GM12878 (cell line): ENCODE measurements at regions not wholly inside any gene's neighbourhood (a gene's known extent, or its start where the extent isn't known, plus 50 kb on each side); places are given as distances from the start of the nearest gene placed in this dataset.

Experiments
- ATAC-seq: fragments of 200-7000 bp; cut with Tn5 transposase; 3 replicates; pipeline ENCODE4 v1.9.1; 2020; ENCODE audit warnings: mild to moderate bottlenecking, moderate library complexity
- BruUV-seq: library from RNA; stranded (reverse); fragments of 400-500 nt; replicated peaks from 2 replicates; lab custom pipeline; 2021; lab: Mats Ljungman, UMichigan
- CTCF ChIA-PET: fragments of 300-600 bp; sonication (Branson Sonifier 250); formaldehyde crosslinking; extraction: SDS; loops from one replicate; lab custom pipeline; 2021; ENCODE audit warnings: inconsistent platforms; lab: Yijun Ruan, JAX
- POLR2A ChIA-PET: fragments of 350-600 bp; formaldehyde crosslinking; extraction: SDS; loops from one replicate; lab custom pipeline; 2021; ENCODE audit warnings: inconsistent platforms; lab: Charles Lee
- RAD21 ChIA-PET: fragments of 300-600 bp; sonication (Branson Sonifier 250); formaldehyde crosslinking; loops from one replicate; lab custom pipeline; 2023; ENCODE audit warnings: antibody characterized with exemption; ENCODE audit not compliant: unreplicated experiment; lab: Charles Lee
- SMC1A ChIA-PET: fragments of 300-600 bp; sonication (Branson Sonifier 250); formaldehyde crosslinking; loops from one replicate; lab custom pipeline; 2023; ENCODE audit not compliant: unreplicated experiment, uncharacterized antibody; lab: Charles Lee
- DNase-seq: peaks from one replicate; pipeline ENCODE4 v3.0.0-alpha.2; 2011; ENCODE audit warnings: low read depth, low spot score
- FAIRE-seq: peaks from 3 replicates; lab custom pipeline; 2011; peaks lifted over from hg19 to GRCh38; lab: Jason Lieb, UNC
- H2AFZ ChIP-seq: 2 replicates; pipeline ENCODE4 v1.6.0; 2011; ENCODE audit warnings: low read depth, low read length, control low read depth; ENCODE audit not compliant: control insufficient read depth
- H3K27ac ChIP-seq: 2 replicates; pipeline ENCODE4 v1.5.1; 2011; ENCODE audit warnings: control low read depth; ENCODE audit not compliant: control insufficient read depth, insufficient read depth
- H3K27me3 ChIP-seq, 2 experiments: replicated peaks in 1 of 2; 2 replicates each; pipeline versions ENCODE4 v1.6.0 to v1.6.1; 2011; ENCODE audit warnings: low read length in 1 of 2; ENCODE audit not compliant: control insufficient read depth in 2 of 2, insufficient read depth in 2 of 2
- H3K36me3 ChIP-seq, 2 experiments: 2 replicates each; pipeline ENCODE4 v1.5.1; 2011; ENCODE audit warnings: low read length in 1 of 2; ENCODE audit not compliant: control insufficient read depth in 2 of 2, insufficient read depth in 2 of 2
- H3K4me1 ChIP-seq: 2 replicates; pipeline ENCODE4 v1.6.1; 2011; ENCODE audit warnings: mild to moderate bottlenecking, low read length, moderate library complexity, mixed read lengths; ENCODE audit not compliant: control insufficient read depth, insufficient read depth
- H3K4me2 ChIP-seq: 2 replicates; pipeline ENCODE4 v1.6.0; 2011; ENCODE audit warnings: control low read depth; ENCODE audit not compliant: control insufficient read depth, insufficient read depth
- H3K4me3 ChIP-seq: fragments of 200-600 bp; sonication (generic); 2 replicates; pipeline ENCODE4 v1.5.1; 2016
- H3K79me2 ChIP-seq: 2 replicates; pipeline ENCODE4 v1.6.0; 2011; ENCODE audit warnings: low read length; ENCODE audit not compliant: control insufficient read depth, insufficient read depth
- H3K9ac ChIP-seq: 2 replicates; pipeline ENCODE4 v1.8.0; 2011; ENCODE audit warnings: low read length, control low read depth, mixed read lengths; ENCODE audit not compliant: control insufficient read depth, insufficient read depth
- H3K9me3 ChIP-seq: replicated peaks from 3 replicates; pipeline ENCODE4 v1.5.1; 2011; ENCODE audit warnings: mild to moderate bottlenecking, low read length; ENCODE audit not compliant: control insufficient read depth, insufficient read depth
- H4K20me1 ChIP-seq: 2 replicates; pipeline ENCODE4 v1.6.0; 2011; ENCODE audit not compliant: control insufficient read depth, insufficient read depth
- ATF2 ChIP-seq: IDR thresholded peaks from 2 replicates; pipeline ENCODE4 v1.6.1; 2012; ENCODE audit warnings: low read length, inconsistent platforms
- BACH1 ChIP-seq: fragments of 450-650 bp; IDR thresholded peaks from 2 replicates; pipeline ENCODE4 v1.6.1; 2017; ENCODE audit warnings: mild to moderate bottlenecking, borderline replicate concordance
- BCL11A ChIP-seq: IDR thresholded peaks from 2 replicates; pipeline ENCODE4 v1.6.1; 2011; ENCODE audit warnings: low read depth, low read length
- BCL3 ChIP-seq: IDR thresholded peaks from 2 replicates; pipeline ENCODE4 v1.6.1; 2011; ENCODE audit warnings: borderline replicate concordance, low read depth, mild to moderate bottlenecking, moderate library complexity, low read length; ENCODE audit not compliant: insufficient read depth, poor library complexity, severe bottlenecking
- CREB1 ChIP-seq: IDR thresholded peaks from 2 replicates; pipeline ENCODE4 v1.6.1; 2012; ENCODE audit warnings: low read depth, mild to moderate bottlenecking, inconsistent platforms
- EP300 ChIP-seq, 2 experiments: fragments of 150-350 bp in 1 of 2; IDR thresholded peaks; 2 replicates each; pipeline ENCODE4 v1.6.1; 2011 to 2012; ENCODE audit warnings: low read depth in 2 of 2, low read length in 2 of 2, borderline replicate concordance in 1 of 2, improper control_type of control experiment in 1 of 2, inconsistent platforms in 1 of 2; ENCODE audit not compliant: control insufficient read depth in 1 of 2
- FOXK2 ChIP-seq: fragments of 450-650 bp; IDR thresholded peaks from 2 replicates; pipeline ENCODE4 v1.6.1; 2017; ENCODE audit warnings: mild to moderate bottlenecking, moderate library complexity
- IKZF2 ChIP-seq, 2 experiments: fragments of 450-650 bp; IDR thresholded peaks; 2 replicates each; pipeline ENCODE4 v1.6.1; 2017; ENCODE audit warnings: mild to moderate bottlenecking in 2 of 2, moderate library complexity in 2 of 2
- JUNB ChIP-seq: IDR thresholded peaks from 2 replicates; pipeline ENCODE4 v1.6.1; 2016; ENCODE audit warnings: antibody characterized with exemption, mild to moderate bottlenecking
- MEF2A ChIP-seq: IDR thresholded peaks from 2 replicates; pipeline ENCODE4 v1.6.1; 2011; ENCODE audit warnings: low read depth, mild to moderate bottlenecking, low read length, moderate library complexity; ENCODE audit not compliant: insufficient read depth
- MTA2 ChIP-seq: fragments of 450-650 bp; IDR thresholded peaks from 2 replicates; pipeline ENCODE4 v1.6.1; 2016; ENCODE audit warnings: low read depth, mild to moderate bottlenecking, moderate library complexity
- MXI1 ChIP-seq: fragments of 150-350 bp; IDR thresholded peaks from 2 replicates; pipeline ENCODE4 v1.6.1; 2011; ENCODE audit warnings: low read depth, mild to moderate bottlenecking, inconsistent platforms, low read length, improper control_type of control experiment
- NFIC ChIP-seq: IDR thresholded peaks from 2 replicates; pipeline ENCODE4 v1.6.1; 2012; ENCODE audit warnings: low read depth, mild to moderate bottlenecking, inconsistent platforms, low read length, moderate library complexity
- NFYB ChIP-seq: IDR thresholded peaks from 2 replicates; pipeline ENCODE4 v1.6.1; 2011; ENCODE audit warnings: low read depth, mild to moderate bottlenecking, low read length, improper control_type of control experiment, moderate library complexity; ENCODE audit not compliant: insufficient read depth
- PAX5 ChIP-seq: IDR thresholded peaks from 2 replicates; pipeline ENCODE4 v1.6.1; 2011; ENCODE audit warnings: low read depth, low read length, borderline replicate concordance
- POU2F2 ChIP-seq: IDR thresholded peaks from 3 replicates; pipeline ENCODE4 v1.6.1; 2011; ENCODE audit warnings: low read depth, mild to moderate bottlenecking, low read length, borderline replicate concordance
- RUNX3 ChIP-seq: IDR thresholded peaks from 2 replicates; pipeline ENCODE4 v1.6.1; 2012; ENCODE audit warnings: low read length, inconsistent platforms
- SMC3 ChIP-seq: IDR thresholded peaks from 2 replicates; pipeline ENCODE4 v1.6.1; 2011; ENCODE audit warnings: low read length, improper control_type of control experiment, borderline replicate concordance
- SP1 ChIP-seq: IDR thresholded peaks from one replicate; pipeline ENCODE4 v1.6.1; 2011; ENCODE audit warnings: low read depth, low read length
- SPI1 ChIP-seq: IDR thresholded peaks from 2 replicates; pipeline ENCODE4 v1.6.1; 2011; ENCODE audit warnings: low read depth, mild to moderate bottlenecking, low read length, moderate library complexity, borderline replicate concordance; ENCODE audit not compliant: insufficient read depth
- SUPT20H ChIP-seq: IDR thresholded peaks from 2 replicates; pipeline ENCODE4 v1.6.1; 2011; ENCODE audit warnings: low read depth, mild to moderate bottlenecking, low read length, moderate library complexity, borderline replicate concordance; ENCODE audit not compliant: control insufficient read depth
- TCF12 ChIP-seq: IDR thresholded peaks from 2 replicates; pipeline ENCODE4 v1.6.1; 2011; ENCODE audit warnings: low read depth, mild to moderate bottlenecking, low read length
- ZNF207 ChIP-seq: fragments of 450-650 bp; IDR thresholded peaks from 2 replicates; pipeline ENCODE4 v1.6.1; 2014; ENCODE audit warnings: antibody characterized with exemption, mild to moderate bottlenecking, borderline replicate concordance
- WGBS: methylation state at CpG from one replicate; pipeline ENCODE4 v1.1.6; 2016; ENCODE audit warnings: low lambda C conversion rate; ENCODE audit not compliant: insufficient replicate concordance, insufficient coverage; ENCODE audit errors: missing lambda C conversion rate; 5-methylcytosine and 5-hydroxymethylcytosine counted together
- in situ Hi-C: fragments of 300-500 bp; cut with MboI; formaldehyde crosslinking; loops from 9 replicates; pipeline ENCODE4 v1.14.3; 2018; ENCODE audit warnings: mixed read lengths
- intact Hi-C: fragments of 100-400 bp; cut with micrococcal nuclease; formaldehyde crosslinking; loops from one replicate; pipeline ENCODE4 v1.14.2; 2022; ENCODE audit not compliant: unreplicated experiment

- FAIRE-seq (peak; percentile 18), ATAC-seq (peak; percentile 95), DNase-seq (peak; percentile 21)
- 12% methylated on average over 5 of the region's 5 CpGs for WGBS
- intact Hi-C loops: loop anchor here (2.0 kb wide), 1 partner anchor 56 kb away; no protein-coding TSS in a partner anchor
- SMC1A ChIA-PET: interaction anchor here (0.7 to 1.2 kb wide), 6 partner anchors 23 to 136 kb away, joined by 3 read pairs; no protein-coding TSS in a partner anchor
- Histone ChIP-seq H2AFZ (no peak overlapping the region), H3K4me3 (no peak overlapping the region), H3K27me3 (no peaks in the 10 kb centered on the region), H3K27ac (no peak overlapping the region), H3K4me2 (0 out of 2 replicates have a peak overlapping the region, but pooled peaks have one; percentile 22), H3K4me1 (peaks cover 20% of the 10 kb centered on the region), H3K9me3 (peaks cover 2% of the 10 kb centered on the region; the same call in 2 of the 3 replicates), H4K20me1 (no peaks in the 10 kb centered on the region), H3K79me2 (no peaks in the 10 kb centered on the region), H3K36me3 (no peaks in the 10 kb centered on the region), H3K9ac (no peak overlapping the region)
- RAD21 ChIA-PET: no interaction called here
- POLR2A ChIA-PET: no interaction called here
- CTCF ChIA-PET: interaction anchor here (0.7 to 1.5 kb wide), 3 partner anchors 9 to 481 kb away, joined by 3 to 4 read pairs (median 3); no protein-coding TSS in a partner anchor
- BruUV-seq: no TSS peak
- in situ Hi-C loops: no loop called here
- no peak for TF ChIP-seq MXI1
- no peak for TF ChIP-seq CREB1
- peak; percentile 72 for TF ChIP-seq MTA2
- TF ChIP-seq POU2F2: peak; percentile 52; the same call in 1 of the 3 replicates
- no peak for TF ChIP-seq SMC3
- peak; percentile 81 for TF ChIP-seq NFIC
- TF ChIP-seq IKZF2 (IDR thresholded peaks at IDR 0.05): peak in 1 of 2 experiments; percentile 27; a peak in 1 of 4 replicates
- TF ChIP-seq EP300 (IDR thresholded peaks at IDR 0.05; ENCODE audit: borderline replicate concordance in 1 of 2, control insufficient read depth in 1 of 2, low read depth in 2 of 2, low read length in 2 of 2): peak; percentile 58 to 68; a peak in 3 of 4 replicates
- TF ChIP-seq BCL3: no peak
- no peak for TF ChIP-seq NFYB
- 0 out of 2 replicates have a peak, but pooled peaks have one; percentile 25 for TF ChIP-seq BACH1
- TF ChIP-seq JUNB: peak; percentile 85
- no peak for TF ChIP-seq SUPT20H
- TF ChIP-seq ZNF207: no peak
- TF ChIP-seq RUNX3: peak; percentile 79
- TF ChIP-seq ATF2: peak; percentile 78; the same call in 1 of the 2 replicates
- TF ChIP-seq FOXK2: no peak
- TF ChIP-seq MEF2A: peak; percentile 78
- peak; percentile 46 for TF ChIP-seq SP1
- TF ChIP-seq SPI1: peak; percentile 82
- TF ChIP-seq BCL11A: peak; percentile 91
- 0 out of 2 replicates have a peak, but pooled peaks have one; percentile 19 for TF ChIP-seq TCF12
- TF ChIP-seq PAX5: peak; percentile 74; the same call in 1 of the 2 replicates
Measured at GRCh38 chr6:148620579-148621298, 126.1 kb upstream of the UST start.
